GM18511 (cell line): ENCODE measurements at regions not wholly inside any gene's neighbourhood (a gene's known extent, or its start where the extent isn't known, plus 50 kb on each side); places are given as distances from the start of the nearest gene placed in this dataset.
"Not testable (repeated sequence)": the region's sequence is repeated elsewhere in the genome, so short reads cannot be mapped to it uniquely, and the experiment has no call there.

ENCODE experiments used
- ATAC-seq: cut with Tn5 transposase; IDR thresholded peaks from one replicate; pipeline ENCODE4 v1.9.1; 2021; ENCODE audit warnings: mild to moderate bottlenecking, moderate library complexity; ENCODE audit not compliant: unreplicated experiment

DNA sequence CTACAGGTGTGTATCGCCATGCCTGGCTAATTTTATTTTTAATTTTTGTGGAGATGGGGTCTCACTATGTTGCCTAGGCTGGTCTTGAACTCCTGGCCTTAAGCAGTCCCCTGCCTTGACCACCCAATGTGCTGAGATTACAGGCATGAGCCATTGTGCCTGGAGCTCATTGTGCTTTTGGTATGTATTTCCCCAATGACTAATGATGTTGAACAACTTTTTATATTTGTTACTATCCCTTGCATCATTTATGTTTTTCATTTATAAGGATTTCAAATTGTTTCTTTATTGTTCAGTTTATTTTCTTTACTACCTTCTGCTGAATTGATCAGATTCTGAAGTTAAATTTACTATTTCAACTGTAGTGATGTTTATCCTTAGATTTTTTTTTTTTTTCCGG, 199.7 kb downstream of the CEP135 start:
- ATAC-seq, result no peak

GRCh38 chr4:56147371-56147770, 198.6 kb downstream of the CEP135 start:
- no peak for ATAC-seq

DNA sequence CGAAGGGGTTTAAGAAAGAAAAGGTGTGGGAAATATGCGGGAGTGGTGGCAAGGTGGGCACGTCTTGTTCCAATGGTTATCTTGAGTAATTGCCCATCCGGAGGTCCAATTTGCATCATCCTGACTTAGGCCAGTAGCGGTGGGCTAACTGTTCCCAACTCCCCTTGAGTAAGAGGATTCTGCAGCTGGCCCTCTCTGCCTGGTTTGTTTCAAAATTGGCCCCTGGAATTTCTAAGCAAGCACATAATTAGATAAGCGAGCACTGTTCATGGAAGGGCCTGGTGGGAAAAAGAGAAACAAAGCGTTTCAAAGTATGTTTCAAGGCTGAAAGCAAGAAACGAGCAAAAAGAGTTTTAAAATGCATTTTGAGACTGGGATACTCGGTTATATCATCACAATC, 198.2 kb downstream of the CEP135 start:
- no peak for ATAC-seq

- ATAC-seq, result no peak
Measured at GRCh38 chr4:56142088-56142487, 193.3 kb downstream of the CEP135 start.

GRCh38 chr4:56139241-56139827, 190.6 kb downstream of the CEP135 start:
- ATAC-seq, result no peak

DNA sequence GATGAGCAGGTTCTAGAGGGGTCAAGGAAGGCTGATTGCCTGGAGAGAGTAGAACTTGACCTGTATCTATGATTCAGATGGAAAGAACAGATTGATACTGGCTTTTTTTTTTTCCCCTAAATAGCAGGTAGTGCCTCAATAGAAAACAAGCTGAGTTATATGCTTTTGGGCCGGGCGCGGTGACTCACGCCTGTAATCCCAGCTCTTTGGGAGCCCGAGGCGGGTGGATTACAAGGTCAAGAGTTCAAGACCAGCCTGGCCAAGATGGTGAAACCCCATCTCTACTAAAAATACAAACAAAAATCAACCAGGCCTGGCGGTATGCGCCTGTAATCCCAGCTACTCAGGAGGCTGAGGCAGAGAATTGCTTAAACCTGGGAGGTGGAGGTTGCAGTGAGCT, 186.1 kb downstream of the CEP135 start:
- ATAC-seq, result not testable (repeated sequence)

DNA sequence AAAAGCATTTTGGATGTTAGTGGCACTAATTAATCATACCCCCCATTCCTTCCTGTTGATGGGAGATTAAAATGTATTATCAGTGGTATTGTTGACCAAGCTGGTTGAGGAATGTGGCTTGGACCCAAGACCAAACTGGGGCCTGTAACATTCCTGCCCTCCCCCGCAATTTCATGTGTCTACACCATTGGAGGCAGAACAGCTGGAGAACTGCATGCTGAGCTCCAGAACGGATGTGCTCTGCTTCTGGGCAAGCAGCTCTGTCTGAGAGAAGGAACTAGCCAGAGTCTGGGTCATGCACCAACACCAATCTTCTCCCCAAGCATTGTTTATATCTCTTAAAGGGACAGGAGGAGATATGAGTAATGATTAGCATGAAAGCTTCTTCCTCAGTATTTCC, 185.5 kb downstream of the CEP135 start:
- no peak for ATAC-seq

GRCh38 chr4:56132835-56133234, 184.1 kb downstream of the CEP135 start:
- ATAC-seq, result no peak

GRCh38 chr4:56132188-56132587, 183.4 kb downstream of the CEP135 start:
- not testable (repeated sequence) for ATAC-seq

- ATAC-seq, result no peak
Measured at GRCh38 chr4:56130606-56131155, 181.9 kb downstream of the CEP135 start.

DNA sequence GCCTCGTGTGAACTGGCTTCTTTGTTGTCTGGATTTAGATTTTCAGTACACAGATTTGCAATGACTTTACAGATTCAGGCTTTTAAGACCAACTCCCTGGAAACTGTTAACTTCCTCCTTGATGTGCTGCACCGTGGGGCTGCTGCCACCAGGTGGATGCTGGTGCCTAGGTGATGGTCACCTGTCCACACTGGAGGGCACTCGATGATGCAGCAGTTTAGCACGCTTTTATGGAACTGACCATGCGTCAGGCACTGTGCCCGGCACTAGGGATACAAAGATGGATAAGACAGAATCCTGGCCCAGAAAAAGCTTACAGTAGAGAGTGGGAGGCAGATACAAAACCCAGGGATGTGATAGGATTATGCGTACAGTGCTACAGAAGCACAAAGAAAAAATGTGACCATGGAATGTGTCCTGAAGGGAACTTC, 180.7 kb downstream of the CEP135 start:
- ATAC-seq, result peak; percentile 60

DNA sequence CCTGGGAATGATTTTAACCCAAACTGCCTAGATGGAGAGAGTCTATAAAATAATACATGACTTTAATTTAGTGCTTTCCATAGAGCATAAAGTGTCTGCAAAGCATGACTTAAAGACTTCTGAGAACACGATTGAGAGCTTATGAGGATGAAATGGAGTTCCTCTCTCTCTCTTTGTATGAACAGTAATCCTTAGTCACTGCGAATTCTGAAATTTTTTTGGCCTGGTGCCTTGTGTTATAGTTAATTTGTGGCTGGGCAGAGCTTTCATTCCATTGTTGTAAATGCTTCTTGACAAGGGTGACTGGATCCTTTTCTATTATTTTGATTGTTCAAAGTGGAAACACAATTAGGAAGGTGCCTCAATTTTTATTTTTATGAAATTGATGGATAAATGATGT, 179.5 kb downstream of the CEP135 start:
- no peak for ATAC-seq

DNA sequence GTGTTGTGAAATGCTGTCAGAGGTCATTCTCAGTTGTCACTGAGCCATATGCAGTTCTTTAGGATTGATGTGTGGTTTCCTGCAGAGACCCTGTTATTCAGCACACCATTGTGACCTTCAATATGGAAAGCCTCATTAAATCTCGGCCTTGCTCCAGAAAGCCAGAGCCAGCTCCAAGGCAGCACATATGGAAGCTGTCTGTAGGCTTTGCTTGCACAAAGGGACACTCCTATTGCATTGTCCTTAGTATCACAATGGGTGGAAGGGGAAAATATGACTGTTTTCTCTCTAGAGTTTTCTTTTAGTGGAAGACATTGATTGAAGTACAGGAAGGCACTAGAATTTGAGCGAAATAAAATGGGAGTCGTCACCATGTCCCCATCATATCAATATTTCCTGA, 179.0 kb downstream of the CEP135 start:
- ATAC-seq, result no peak

DNA sequence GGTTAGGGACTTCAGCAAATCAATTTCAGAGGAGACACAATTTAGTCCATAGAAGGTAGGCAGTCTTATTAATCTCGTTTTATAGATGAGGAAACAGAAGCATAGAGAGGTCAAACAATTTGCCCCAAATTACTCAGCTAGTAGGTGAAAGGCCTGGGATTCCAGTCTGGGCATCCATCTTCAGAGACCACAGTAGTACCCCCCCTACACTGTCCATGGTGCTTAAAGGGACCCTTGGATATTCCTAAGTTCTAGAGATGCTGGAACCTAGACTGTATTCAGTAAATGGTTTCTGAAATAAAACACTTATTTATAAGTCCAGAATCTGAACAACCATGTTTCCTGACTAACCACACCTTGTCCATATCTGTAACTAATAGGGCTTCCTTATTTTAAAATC, 174.8 kb downstream of the CEP135 start:
- no peak for ATAC-seq

- ATAC-seq, result no peak
Measured at GRCh38 chr4:56123051-56123450, 174.3 kb downstream of the CEP135 start.

- no peak for ATAC-seq
Measured at GRCh38 chr4:56118845-56119244, 170.1 kb downstream of the CEP135 start.

DNA sequence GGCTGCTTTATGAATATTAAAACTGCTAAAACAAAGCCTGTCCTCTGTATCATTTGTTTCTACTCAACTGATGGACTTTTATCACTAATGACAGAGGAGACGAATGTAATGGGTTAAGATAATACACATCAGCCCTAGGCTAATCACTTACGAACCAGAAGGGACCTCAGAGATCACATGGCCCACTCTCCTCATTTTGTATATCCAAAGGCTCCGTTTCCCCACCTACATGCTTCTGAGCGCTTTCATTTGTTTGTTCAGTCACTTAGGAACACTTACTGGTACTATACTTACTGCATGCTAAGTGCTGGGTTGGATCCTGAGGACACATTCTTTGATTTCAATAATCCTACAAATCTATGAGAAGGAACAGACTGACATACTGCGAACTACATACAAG, 169.3 kb downstream of the CEP135 start:
- ATAC-seq, result no peak

GRCh38 chr4:56115898-56116297, 167.2 kb downstream of the CEP135 start:
- ATAC-seq, result no peak

DNA sequence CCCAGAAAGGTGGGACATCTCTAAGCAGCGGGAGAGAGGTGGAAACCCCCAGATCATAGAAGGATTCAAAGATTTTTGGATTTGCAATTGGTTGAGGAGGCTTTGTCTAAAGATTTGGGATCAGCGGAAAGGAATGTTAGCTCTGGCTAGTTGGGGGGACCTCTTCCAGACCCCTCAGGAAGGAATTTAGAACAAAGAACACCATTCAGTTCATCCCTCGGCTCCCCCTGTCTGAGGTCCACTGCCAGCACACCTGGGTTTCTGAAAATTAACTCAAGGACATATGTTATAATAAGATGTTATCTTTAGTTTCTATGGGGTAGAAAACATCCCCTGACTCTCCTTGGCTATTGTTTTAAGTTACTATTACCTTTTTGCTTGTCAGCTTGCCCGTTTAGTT, 163.6 kb downstream of the CEP135 start:
- no peak for ATAC-seq

DNA sequence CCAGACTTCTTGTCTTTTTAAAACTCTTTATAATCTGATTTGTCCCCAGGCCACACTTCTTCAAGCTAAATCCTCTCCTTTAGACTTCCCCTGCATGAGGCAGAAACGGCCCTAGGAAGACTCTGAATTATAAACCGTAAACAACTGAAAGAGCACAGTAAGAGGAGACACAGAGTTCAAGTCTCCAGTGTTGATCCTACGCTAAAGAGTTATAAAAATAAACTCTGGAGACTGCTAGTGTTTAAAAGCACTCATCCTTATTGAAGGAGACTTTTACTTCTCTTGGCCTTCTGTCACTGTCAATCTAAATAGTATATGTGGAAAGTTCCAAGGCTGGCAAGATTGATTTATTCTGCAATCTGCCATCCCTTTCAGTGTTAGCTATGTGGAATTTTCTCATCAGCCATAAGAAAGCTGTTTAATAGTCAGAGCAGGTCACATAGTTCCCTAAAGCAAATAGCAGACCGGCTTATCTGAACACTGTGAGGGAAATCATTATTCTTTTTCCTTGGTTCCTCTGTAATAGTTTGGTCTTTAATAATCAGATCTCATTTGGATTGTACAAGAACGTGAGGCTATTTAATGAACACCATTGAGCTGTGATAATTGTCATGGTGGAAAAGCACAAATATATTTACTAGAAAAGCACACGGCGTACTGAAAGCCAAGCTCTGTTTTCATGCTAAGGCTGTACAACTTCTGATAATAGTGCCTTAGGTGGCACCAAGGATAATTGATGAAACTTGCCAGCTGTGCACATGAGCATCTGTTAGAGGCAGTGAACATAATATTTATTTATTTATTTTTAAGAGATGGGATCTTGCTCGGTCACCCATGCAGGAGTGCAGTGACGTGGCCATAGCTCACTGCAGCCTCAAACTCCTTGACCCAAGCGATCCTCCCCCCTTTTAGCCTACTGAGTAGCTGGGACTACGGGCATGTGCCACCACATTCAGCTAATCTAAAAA, 157.7 kb downstream of the CEP135 start:
- ATAC-seq, result no peak

- ATAC-seq, result no peak
Measured at GRCh38 chr4:56104188-56104587, 155.4 kb downstream of the CEP135 start.

DNA sequence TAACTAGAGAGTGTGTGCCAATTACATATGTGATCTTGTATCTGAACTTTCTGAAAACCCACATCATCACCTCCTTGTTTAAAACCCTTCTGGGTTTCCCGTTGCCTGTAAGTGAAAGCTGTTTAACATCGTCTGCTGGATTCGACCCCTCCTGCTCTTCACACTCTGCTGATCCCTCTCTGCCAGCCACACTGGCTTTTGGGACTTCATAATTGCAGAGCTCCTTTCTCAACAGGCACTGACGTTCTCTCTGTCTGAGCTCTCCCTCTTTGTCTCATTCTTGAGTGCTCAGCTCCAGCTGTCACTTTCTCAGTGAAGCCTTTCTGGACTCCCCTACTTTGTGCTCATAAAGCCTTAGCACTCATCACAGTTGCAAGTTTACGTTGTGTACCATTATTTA, 153.9 kb downstream of the CEP135 start:
- ATAC-seq, result no peak
